GM18507 (cell line): ENCODE measurements at regions not wholly inside any gene's neighbourhood (a gene's known extent, or its start where the extent isn't known, plus 50 kb on each side); places are given as distances from the start of the nearest gene placed in this dataset.

Experiments
- DNase-seq: peaks from one replicate; pipeline ENCODE4 v3.0.0; 2011; ENCODE audit warnings: low read depth; ENCODE audit not compliant: insufficient read length; ENCODE audit errors: extremely low spot score
- FAIRE-seq: peaks from 2 replicates; lab custom pipeline; 2011; peaks lifted over from hg19 to GRCh38; lab: Jason Lieb, UNC

- DNase-seq (no peak), FAIRE-seq (no peak)
These were observed 158.3 kb upstream of the KCND2 start for GRCh38 chr7:120114626-120115025.

GRCh38 chr7:120123528-120123927, 149.4 kb upstream of the KCND2 start:
- DNase-seq, result no peak
- no peak for FAIRE-seq

- DNase-seq (no peak), FAIRE-seq (no peak)
These were observed 141.7 kb upstream of the KCND2 start for GRCh38 chr7:120131096-120131839.

- FAIRE-seq, result no peak
These were observed 134.5 kb upstream of the KCND2 start for GRCh38 chr7:120138497-120138896.

GRCh38 chr7:120156476-120156875, 116.5 kb upstream of the KCND2 start:
- DNase-seq (no peak), FAIRE-seq (no peak)

More at GRCh38 chr7:120138497-120138896, 134.5 kb upstream of the KCND2 start:
- no peak for DNase-seq

- no peak for FAIRE-seq
- no peak for DNase-seq
These were observed 112.8 kb upstream of the KCND2 start for GRCh38 chr7:120160166-120160565.

GRCh38 chr7:120163449-120163848, 109.5 kb upstream of the KCND2 start:
- FAIRE-seq (no peak), DNase-seq (no peak)

- no peak for FAIRE-seq
- no peak for DNase-seq
These were observed 107.7 kb upstream of the KCND2 start for GRCh38 chr7:120165227-120165626.

GRCh38 chr7:120168066-120168465, 104.9 kb upstream of the KCND2 start:
- DNase-seq (no peak), FAIRE-seq (no peak)

GRCh38 chr7:120169996-120170783, 102.8 kb upstream of the KCND2 start:
- DNase-seq, result no peak
- FAIRE-seq, result no peak

- FAIRE-seq (no peak), DNase-seq (no peak)
These were observed 102.1 kb upstream of the KCND2 start for GRCh38 chr7:120170834-120171233.

- no peak for FAIRE-seq
These were observed 101.6 kb upstream of the KCND2 start for GRCh38 chr7:120171406-120171805.

GRCh38 chr7:120180221-120180620, 92.8 kb upstream of the KCND2 start:
- no peak for DNase-seq
- FAIRE-seq, result no peak

More at GRCh38 chr7:120171406-120171805, 101.6 kb upstream of the KCND2 start:
- DNase-seq, result no peak

GRCh38 chr7:120181499-120181898, 91.5 kb upstream of the KCND2 start:
- FAIRE-seq, result no peak
- no peak for DNase-seq

GRCh38 chr7:120184866-120185265, 88.1 kb upstream of the KCND2 start:
- no peak for FAIRE-seq

GRCh38 chr7:120185940-120186682, 86.9 kb upstream of the KCND2 start:
- no peak for DNase-seq
- FAIRE-seq, result no peak

More at GRCh38 chr7:120184866-120185265, 88.1 kb upstream of the KCND2 start:
- DNase-seq, result no peak

GRCh38 chr7:120186688-120187087, 86.3 kb upstream of the KCND2 start:
- FAIRE-seq (no peak), DNase-seq (no peak)

GRCh38 chr7:120189623-120190022, 83.4 kb upstream of the KCND2 start:
- no peak for FAIRE-seq

GRCh38 chr7:120190109-120190508, 82.9 kb upstream of the KCND2 start:
- FAIRE-seq (no peak), DNase-seq (no peak)

More at GRCh38 chr7:120189623-120190022, 83.4 kb upstream of the KCND2 start:
- DNase-seq, result no peak

- DNase-seq (no peak), FAIRE-seq (no peak)
These were observed 82.4 kb upstream of the KCND2 start for GRCh38 chr7:120190566-120190965.
